Hepatocyte (in vitro differentiated cells): ENCODE measurements at regions not wholly inside any gene's neighbourhood (a gene's known extent, or its start where the extent isn't known, plus 50 kb on each side); places are given as distances from the start of the nearest gene placed in this dataset.
A peak's percentile ranks its signal among the peaks of the same experiment; 100 is the strongest.

Experiments
- DNase-seq: peaks from one replicate; pipeline ENCODE4 v3.0.0-alpha.2; 2016; ENCODE audit warnings: low spot score
- H2AFZ ChIP-seq: fragments of 200-600 bp; sonication (generic); 2 replicates; pipeline ENCODE4 v1.6.0; 2016; ENCODE audit warnings: antibody characterized with exemption, mild to moderate bottlenecking
- H3K27ac ChIP-seq: fragments of 200-600 bp; sonication (generic); 2 replicates; pipeline ENCODE4 v1.5.1; 2016; ENCODE audit warnings: mild to moderate bottlenecking
- H3K27me3 ChIP-seq: fragments of 200-600 bp; sonication (generic); 2 replicates; pipeline ENCODE4 v1.6.1; 2016
- H3K36me3 ChIP-seq: fragments of 200-600 bp; sonication (generic); replicated peaks from 2 replicates; pipeline ENCODE4 v1.5.1; 2016; ENCODE audit warnings: low read depth; ENCODE audit not compliant: insufficient read depth
- H3K4me1 ChIP-seq: fragments of 200-600 bp; sonication (generic); 2 replicates; pipeline ENCODE4 v1.5.1; 2016; ENCODE audit warnings: mild to moderate bottlenecking, moderate library complexity; ENCODE audit not compliant: insufficient read depth
- H3K4me2 ChIP-seq: fragments of 200-600 bp; sonication (generic); 2 replicates; pipeline ENCODE4 v1.6.0; 2016
- H3K4me3 ChIP-seq: fragments of 200-600 bp; sonication (generic); 2 replicates; pipeline ENCODE4 v1.5.1; 2016; ENCODE audit warnings: mild to moderate bottlenecking
- H3K79me2 ChIP-seq: fragments of 200-600 bp; sonication (generic); 2 replicates; pipeline ENCODE4 v1.6.0; 2017; ENCODE audit warnings: mild to moderate bottlenecking
- H3K9me2 ChIP-seq: fragments of 200-600 bp; sonication (generic); replicated peaks from 2 replicates; pipeline ENCODE4 v1.6.0; 2017; ENCODE audit warnings: mild to moderate bottlenecking; ENCODE audit not compliant: insufficient read depth
- H3K9me3 ChIP-seq: fragments of 200-600 bp; sonication (generic); 2 replicates; pipeline ENCODE4 v1.5.1; 2016; ENCODE audit warnings: low read depth, mild to moderate bottlenecking
- H4K20me1 ChIP-seq: fragments of 200-600 bp; sonication (generic); 2 replicates; pipeline ENCODE4 v1.6.0; 2016; ENCODE audit warnings: mild to moderate bottlenecking; ENCODE audit not compliant: insufficient read depth, poor library complexity, severe bottlenecking
- EZH2 ChIP-seq: fragments of 200-600 bp; sonication (generic); IDR thresholded peaks from 2 replicates; pipeline ENCODE4 v1.6.1; 2016; ENCODE audit warnings: antibody characterized with exemption, mild to moderate bottlenecking, borderline replicate concordance
- EZH2phosphoT487 ChIP-seq: fragments of 200-600 bp; sonication (generic); IDR thresholded peaks from one replicate; pipeline ENCODE4 v1.6.1; 2018; ENCODE audit warnings: antibody characterized with exemption, mild to moderate bottlenecking, low read depth, moderate library complexity; ENCODE audit not compliant: unreplicated experiment, severe bottlenecking
- WGBS: methylation state at CpG from one replicate; pipeline ENCODE4 v1.1.6; 2016; ENCODE audit warnings: low lambda C conversion rate; ENCODE audit errors: missing lambda C conversion rate; 5-methylcytosine and 5-hydroxymethylcytosine counted together
- TF ChIP-seq, protein P1 (sequence below): fragments of 200-600 bp; sonication (generic); IDR thresholded peaks from 2 replicates; pipeline ENCODE4 v1.5.1; 2016; ENCODE audit warnings: antibody characterized with exemption, mild to moderate bottlenecking; ENCODE audit not compliant: poor library complexity

DNA sequence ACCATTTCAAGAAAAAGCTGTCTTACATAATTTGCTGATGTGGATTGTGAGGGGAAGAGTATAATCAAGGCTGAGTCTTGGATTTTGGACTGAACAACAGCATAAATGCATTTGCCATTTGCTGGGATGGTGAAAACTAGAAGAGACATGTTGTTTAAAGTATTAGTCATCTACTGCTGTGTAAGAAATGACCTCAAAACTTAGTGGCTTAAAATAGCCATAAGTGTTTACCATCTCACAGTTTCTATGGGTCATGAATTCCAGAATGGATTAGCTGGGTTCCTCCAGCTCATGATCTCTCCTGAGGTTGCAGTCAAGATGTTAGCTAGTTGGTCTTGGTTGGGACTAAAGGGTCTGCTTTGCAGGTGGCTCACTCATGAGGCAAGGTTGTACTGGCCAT is 66.2 kb downstream of the SCN11A start:
- no peak overlapping the region for H2AFZ ChIP-seq
- TF ChIP-seq EZH2 (no peak), EZH2phosphoT487 (no peak)
- TF ChIP-seq, protein P1, sequence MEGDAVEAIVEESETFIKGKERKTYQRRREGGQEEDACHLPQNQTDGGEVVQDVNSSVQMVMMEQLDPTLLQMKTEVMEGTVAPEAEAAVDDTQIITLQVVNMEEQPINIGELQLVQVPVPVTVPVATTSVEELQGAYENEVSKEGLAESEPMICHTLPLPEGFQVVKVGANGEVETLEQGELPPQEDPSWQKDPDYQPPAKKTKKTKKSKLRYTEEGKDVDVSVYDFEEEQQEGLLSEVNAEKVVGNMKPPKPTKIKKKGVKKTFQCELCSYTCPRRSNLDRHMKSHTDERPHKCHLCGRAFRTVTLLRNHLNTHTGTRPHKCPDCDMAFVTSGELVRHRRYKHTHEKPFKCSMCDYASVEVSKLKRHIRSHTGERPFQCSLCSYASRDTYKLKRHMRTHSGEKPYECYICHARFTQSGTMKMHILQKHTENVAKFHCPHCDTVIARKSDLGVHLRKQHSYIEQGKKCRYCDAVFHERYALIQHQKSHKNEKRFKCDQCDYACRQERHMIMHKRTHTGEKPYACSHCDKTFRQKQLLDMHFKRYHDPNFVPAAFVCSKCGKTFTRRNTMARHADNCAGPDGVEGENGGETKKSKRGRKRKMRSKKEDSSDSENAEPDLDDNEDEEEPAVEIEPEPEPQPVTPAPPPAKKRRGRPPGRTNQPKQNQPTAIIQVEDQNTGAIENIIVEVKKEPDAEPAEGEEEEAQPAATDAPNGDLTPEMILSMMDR: no peak
- no peak overlapping the region for H3K4me2 ChIP-seq
- DNase-seq: no peak
- no peaks in the 10 kb centered on the region for H3K79me2 ChIP-seq
- H3K9me3 ChIP-seq: no peaks in the 10 kb centered on the region
- H3K9me2 ChIP-seq: no peaks in the 10 kb centered on the region
- no peak overlapping the region for H3K4me3 ChIP-seq
- H4K20me1 ChIP-seq: no peaks in the 10 kb centered on the region
- no peaks in the 10 kb centered on the region for H3K27me3 ChIP-seq
- peaks cover 8% of the 10 kb centered on the region for H3K4me1 ChIP-seq
- no peaks in the 10 kb centered on the region for H3K36me3 ChIP-seq
- H3K27ac ChIP-seq: peak overlapping the region; percentile 66

DNA sequence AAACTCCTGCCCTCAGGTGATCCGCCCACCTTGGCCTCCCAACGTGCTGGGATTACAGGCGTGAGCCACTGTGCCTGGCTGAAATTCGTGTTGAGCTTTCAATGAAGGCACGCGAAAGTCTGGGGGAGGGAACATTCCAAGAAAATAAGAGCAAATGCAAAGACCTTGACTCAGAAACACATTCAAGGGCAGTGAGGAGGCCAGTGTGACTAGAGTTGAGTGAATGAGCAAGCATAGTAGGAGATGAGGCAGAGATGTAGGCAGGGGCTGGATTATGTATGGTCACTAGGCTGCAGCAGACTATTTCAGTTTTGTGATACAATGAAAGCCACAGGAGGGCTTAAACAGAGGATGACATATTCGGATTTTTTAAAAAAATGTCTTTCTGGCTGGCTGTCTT is 67.0 kb downstream of the SCN11A start:
- no peak overlapping the region for H3K27ac ChIP-seq
- no peaks in the 10 kb centered on the region for H3K79me2 ChIP-seq
- DNase-seq: no peak
- no peaks in the 10 kb centered on the region for H3K9me2 ChIP-seq
- H3K4me1 ChIP-seq: peaks cover 6% of the 10 kb centered on the region
- TF ChIP-seq, protein P1: no peak
- no peak for TF ChIP-seq EZH2phosphoT487
- TF ChIP-seq EZH2: no peak
- H3K4me2 ChIP-seq: no peak overlapping the region
- WGBS: 84% methylated on average over 7 of the region's 7 CpGs
- H3K36me3 ChIP-seq: no peaks in the 10 kb centered on the region
- no peaks in the 10 kb centered on the region for H4K20me1 ChIP-seq
- H2AFZ ChIP-seq: no peak overlapping the region
- no peak overlapping the region for H3K4me3 ChIP-seq
- no peaks in the 10 kb centered on the region for H3K9me3 ChIP-seq
- no peaks in the 10 kb centered on the region for H3K27me3 ChIP-seq

DNA sequence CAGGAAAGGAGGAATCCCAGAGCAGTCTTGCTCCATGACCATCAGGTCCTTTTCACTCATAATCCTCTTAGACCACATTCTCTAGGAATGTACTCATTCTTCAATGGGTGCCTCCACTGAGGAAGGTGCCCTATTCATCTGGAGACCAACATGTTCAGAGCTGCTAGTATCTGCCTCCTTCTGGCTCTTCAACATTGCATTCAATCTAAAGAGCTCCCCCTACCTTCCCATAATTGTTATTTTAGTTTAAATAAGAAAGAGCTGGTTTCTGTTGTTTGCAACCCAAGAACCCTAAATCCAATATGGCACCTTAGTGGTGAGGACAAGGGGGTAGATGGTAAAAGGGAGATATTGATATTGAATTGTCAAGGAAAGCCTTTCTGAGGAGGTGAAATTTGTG is 67.6 kb downstream of the SCN11A start:
- TF ChIP-seq EZH2phosphoT487: no peak
- TF ChIP-seq, protein P1: no peak
- TF ChIP-seq EZH2: no peak
- Histone ChIP-seq H3K36me3 (no peaks in the 10 kb centered on the region), H3K9me2 (no peaks in the 10 kb centered on the region), H3K4me1 (no peaks in the 10 kb centered on the region), H3K4me3 (no peak overlapping the region), H4K20me1 (no peaks in the 10 kb centered on the region), H3K27me3 (no peaks in the 10 kb centered on the region), H3K27ac (no peak overlapping the region), H3K79me2 (no peaks in the 10 kb centered on the region), H3K4me2 (no peak overlapping the region), H2AFZ (no peak overlapping the region), H3K9me3 (no peaks in the 10 kb centered on the region)
- DNase-seq: no peak

DNA sequence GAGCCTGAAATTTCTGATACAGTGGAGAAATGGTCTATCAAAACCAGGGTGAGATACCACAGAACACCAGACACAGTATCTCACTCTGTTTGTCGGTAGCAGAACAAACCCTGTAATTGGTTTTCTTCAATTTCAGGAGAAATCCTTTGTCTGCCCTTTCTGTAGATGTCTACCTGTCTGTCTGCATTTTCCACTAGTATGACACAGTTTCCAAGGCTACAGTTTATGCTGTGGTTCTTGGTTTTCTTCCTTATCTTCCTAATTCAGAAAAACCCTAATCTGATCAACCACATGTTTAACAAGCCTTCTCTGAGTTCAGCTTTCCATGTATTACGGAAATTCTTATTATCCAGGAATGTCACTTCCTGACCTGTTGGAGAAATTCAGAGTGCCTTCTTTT is 70.8 kb downstream of the SCN11A start:
- Histone ChIP-seq H2AFZ (no peak overlapping the region), H3K79me2 (no peaks in the 10 kb centered on the region), H3K9me3 (no peaks in the 10 kb centered on the region), H3K9me2 (no peaks in the 10 kb centered on the region), H3K36me3 (no peaks in the 10 kb centered on the region), H3K27ac (no peak overlapping the region), H3K27me3 (no peaks in the 10 kb centered on the region), H3K4me3 (no peak overlapping the region), H4K20me1 (no peaks in the 10 kb centered on the region), H3K4me2 (no peak overlapping the region), H3K4me1 (no peaks in the 10 kb centered on the region)
- TF ChIP-seq, protein P1: no peak
- TF ChIP-seq EZH2phosphoT487 (no peak), EZH2 (no peak)
- WGBS: 78% methylated on average over 2 of the region's 2 CpGs
- no peak for DNase-seq
